ENCODE measurements at regions not wholly inside any gene's neighbourhood (a gene's known extent, or its start where the extent isn't known, plus 50 kb on each side); places are given as distances from the start of the nearest gene placed in this dataset.

- Histone ChIP-seq H2AFZ (ENCODE audit: low read depth, low read length, poor library complexity, severe bottlenecking) (no peak overlapping the region), H3K4me1 (ENCODE audit: control insufficient read depth in 1 of 2, insufficient read depth in 2 of 2, low read length in 2 of 2) (no peaks in the 10 kb centered on the region), H3K4me2 (ENCODE audit: low read length) (no peak overlapping the region), H3K9ac (ENCODE audit: low read length) (no peak overlapping the region), H3K27me3 (ENCODE audit: insufficient read depth, low read length) (no peaks in the 10 kb centered on the region), H3K79me2 (ENCODE audit: insufficient read depth, low read length) (no peaks in the 10 kb centered on the region), H3K9me3 (ENCODE audit: control insufficient read depth in 1 of 2, insufficient read depth in 1 of 2, low read depth in 1 of 2, low read length in 2 of 2) (no peaks in the 10 kb centered on the region), H3K4me3 (replicated peaks in 1 of 2; ENCODE audit: low read depth in 1 of 2, low read length in 2 of 2) (no peak overlapping the region), H3K9me2 (ENCODE audit: insufficient read depth) (no peaks in the 10 kb centered on the region), H3K27ac (ENCODE audit: low read depth, low read length) (no peak overlapping the region), H3K36me3 (ENCODE audit: control insufficient read depth in 1 of 2, insufficient read depth in 2 of 2, low read length in 2 of 2) (no peaks in the 10 kb centered on the region), H4K20me1 (ENCODE audit: insufficient read depth) (no peaks in the 10 kb centered on the region)
- BruUV-seq (replicated peaks): no TSS peak
- TF ChIP-seq ZNF274 (IDR thresholded peaks at IDR 0.05; ENCODE audit: low read depth, low read length) (no peak), EZH2 (IDR thresholded peaks at IDR 0.05) (no peak), SP1 (IDR thresholded peaks at IDR 0.05; ENCODE audit: low read depth) (no peak), EZH2phosphoT487 (IDR thresholded peaks at IDR 0.05; ENCODE audit: borderline replicate concordance) (no peak), CEBPB (IDR thresholded peaks at IDR 0.05; ENCODE audit: low read depth) (no peak), POLR2AphosphoS5 (IDR thresholded peaks at IDR 0.05; ENCODE audit: low read depth, low read length) (no peak), CBX3 (IDR thresholded peaks at IDR 0.05; ENCODE audit: low read depth) (no peak), TCF7L2 (IDR thresholded peaks at IDR 0.05; ENCODE audit: borderline replicate concordance, extremely low read depth, insufficient read depth, insufficient read length) (no peak), POLR2A (IDR thresholded peaks at IDR 0.05; ENCODE audit: borderline replicate concordance, extremely low read depth, insufficient read depth, insufficient read length) (no peak), ZFX (IDR thresholded peaks at IDR 0.05) (no peak), JUND (IDR thresholded peaks at IDR 0.05) (no peak), YY1 (IDR thresholded peaks at IDR 0.05; ENCODE audit: extremely low read depth, insufficient replicate concordance, low read depth, low read length) (no peak), FOSL1 (IDR thresholded peaks at IDR 0.05; ENCODE audit: low read depth) (no peak), ATF3 (IDR thresholded peaks at IDR 0.05) (no peak), EGR1 (IDR thresholded peaks at IDR 0.05; ENCODE audit: low read depth) (no peak), ZBTB33 (IDR thresholded peaks at IDR 0.05; ENCODE audit: extremely low read depth, insufficient replicate concordance, low read length) (no peak), SIN3A (IDR thresholded peaks at IDR 0.05; ENCODE audit: low read depth) (no peak), SRF (IDR thresholded peaks at IDR 0.05; ENCODE audit: low read depth) (no peak)
- intact Hi-C loops (cut with micrococcal nuclease): no loop called here
- ChIA-PET RAD21 (ENCODE audit: low non-redundant PET in 1 of 2, low total read pairs in 2 of 2, uncharacterized antibody in 2 of 2, unreplicated experiment in 2 of 2) (no interaction called here), CTCF (no interaction called here), POLR2A (no interaction called here)
- DNase-seq (ENCODE audit: low read depth, low spot score): no peak
- no peak for ATAC-seq
Observed at GRCh38 chr6:156057869-156058268, 602.2 kb upstream of the NOX3 start.
